Tongue (tissue), 1 donor: ENCODE measurements at regions not wholly inside any gene's neighbourhood (a gene's known extent, or its start where the extent isn't known, plus 50 kb on each side); places are given as distances from the start of the nearest gene placed in this dataset.
A peak's percentile ranks its signal among the peaks of the same experiment; 100 is the strongest.

Experiments used
- DNase-seq: peaks from one replicate; pipeline ENCODE4 v3.0.0-alpha.2; 2015

GRCh38 chr2:41602341-41602740 lies 445.5 kb upstream of the PKDCC start:
- DNase-seq = peak; percentile 23

GRCh38 chr2:41605311-41605710 lies 442.5 kb upstream of the PKDCC start:
- DNase-seq = no peak

- no peak for DNase-seq
Measured at GRCh38 chr2:41605914-41606313, 441.9 kb upstream of the PKDCC start.

- DNase-seq = peak; percentile 73
Measured at GRCh38 chr2:41610501-41611190, 437.2 kb upstream of the PKDCC start.

GRCh38 chr2:41618754-41619153 lies 429.1 kb upstream of the PKDCC start:
- DNase-seq = no peak

- DNase-seq = no peak
Measured at GRCh38 chr2:41621095-41621494, 426.7 kb upstream of the PKDCC start.

- DNase-seq = peak; percentile 16
Measured at GRCh38 chr2:41621563-41621962, 426.3 kb upstream of the PKDCC start.

- no peak for DNase-seq
Measured at GRCh38 chr2:41622301-41622700, 425.5 kb upstream of the PKDCC start.

- DNase-seq = no peak
Measured at GRCh38 chr2:41626936-41627335, 420.9 kb upstream of the PKDCC start.

GRCh38 chr2:41634686-41635085 lies 413.1 kb upstream of the PKDCC start:
- no peak for DNase-seq

GRCh38 chr2:41644936-41645335 lies 402.9 kb upstream of the PKDCC start:
- no peak for DNase-seq

- DNase-seq = no peak
Measured at GRCh38 chr2:41647468-41648050, 400.3 kb upstream of the PKDCC start.

GRCh38 chr2:41657226-41657625 lies 390.6 kb upstream of the PKDCC start:
- DNase-seq = peak; percentile 6

GRCh38 chr2:41659758-41660157 lies 388.1 kb upstream of the PKDCC start:
- no peak for DNase-seq

GRCh38 chr2:41662461-41662860 lies 385.4 kb upstream of the PKDCC start:
- DNase-seq = no peak

GRCh38 chr2:41663056-41663455 lies 384.8 kb upstream of the PKDCC start:
- DNase-seq = no peak

- peak; percentile 22 for DNase-seq
Measured at GRCh38 chr2:41668529-41668928, 379.3 kb upstream of the PKDCC start.

GRCh38 chr2:41678639-41679038 lies 369.2 kb upstream of the PKDCC start:
- DNase-seq = no peak

- DNase-seq = no peak
Measured at GRCh38 chr2:41686156-41686555, 361.7 kb upstream of the PKDCC start.

- no peak for DNase-seq
Measured at GRCh38 chr2:41691561-41691960, 356.3 kb upstream of the PKDCC start.

GRCh38 chr2:41694536-41695049 lies 353.2 kb upstream of the PKDCC start:
- DNase-seq = no peak

GRCh38 chr2:41695198-41696113 lies 352.4 kb upstream of the PKDCC start:
- DNase-seq = no peak

- DNase-seq = no peak
Measured at GRCh38 chr2:41697389-41697788, 350.4 kb upstream of the PKDCC start.
